Breast epithelium (tissue), 4 donors: ENCODE measurements at regions not wholly inside any gene's neighbourhood (a gene's known extent, or its start where the extent isn't known, plus 50 kb on each side); places are given as distances from the start of the nearest gene placed in this dataset.
"Not testable (repeated sequence)": the region's sequence is repeated elsewhere in the genome, so short reads cannot be mapped to it uniquely, and the experiment has no call there.

Experiments
- DNase-seq, 2 donors: peaks; one replicate each; pipeline ENCODE4 v3.0.0-alpha.2; 2019; ENCODE audit warnings: low spot score in 2 of 2
- H3K27ac ChIP-seq, 2 donors: fragments of 200-600 bp; sonication (generic) in 1 of 2; one replicate each; pipeline ENCODE4 v1.5.1; 2016 to 2019; ENCODE audit warnings: mild to moderate bottlenecking in 1 of 2
- H3K27me3 ChIP-seq, 2 donors: fragments of 200-600 bp; sonication (generic) in 1 of 2; one replicate each; pipeline versions ENCODE4 v1.5.1 to v1.6.0; 2017 to 2019; ENCODE audit warnings: control low read depth in 1 of 2, mild to moderate bottlenecking in 1 of 2
- H3K36me3 ChIP-seq: fragments of 200-600 bp; one replicate; pipeline ENCODE4 v1.5.1; 2019
- H3K4me1 ChIP-seq, 2 donors: fragments of 200-600 bp; sonication (generic); one replicate each; pipeline ENCODE4 v1.5.1; 2016 to 2019; ENCODE audit warnings: control low read depth in 1 of 2
- H3K4me3 ChIP-seq, 3 donors: fragments of 200-600 bp; sonication (generic); 1 replicate in 2 of 3; 2 replicates in 1 of 3; pipeline ENCODE4 v1.5.1; 2016 to 2019; ENCODE audit warnings: mild to moderate bottlenecking in 3 of 3, moderate library complexity in 2 of 3
- H3K9me3 ChIP-seq, 2 donors: fragments of 200-600 bp; sonication (generic) in 1 of 2; one replicate each; pipeline ENCODE4 v1.5.1; 2016 to 2019; ENCODE audit warnings: control low read depth in 1 of 2
- CTCF ChIP-seq, 3 donors: fragments of 450-650 bp; IDR thresholded peaks; one replicate each; pipeline ENCODE4 v1.5.1; 2016 to 2017; ENCODE audit warnings: antibody characterized with exemption in 3 of 3, mild to moderate bottlenecking in 3 of 3, moderate library complexity in 3 of 3
- POLR2A ChIP-seq: fragments of 450-650 bp; IDR thresholded peaks from one replicate; pipeline ENCODE4 v1.6.1; 2016; ENCODE audit warnings: antibody characterized with exemption, mild to moderate bottlenecking, moderate library complexity
- POLR2AphosphoS5 ChIP-seq, 3 donors: sonication (generic); formaldehyde crosslinking; IDR thresholded peaks; one replicate each; pipeline ENCODE4 v1.6.1; 2017; ENCODE audit warnings: antibody characterized with exemption in 3 of 3
- intact Hi-C: fragments of 100-400 bp; cut with DNase I; formaldehyde crosslinking; loops from one replicate; pipeline ENCODE4 v1.15.1; 2023; ENCODE audit warnings: low total_unique reads

GRCh38 chr15:20409247-20409646 lies 132.4 kb downstream of the GOLGA6L6 start:
- Histone ChIP-seq H3K36me3 (no peaks in the 10 kb centered on the region), H3K4me1 (no peaks in the 10 kb centered on the region), H3K9me3 (peaks cover 6 to 38% of the 10 kb centered on the region in 2 donors), H3K27ac (no peak overlapping the region), H3K27me3 (no peaks in the 10 kb centered on the region), H3K4me3 (no peak overlapping the region)
- intact Hi-C loops: no loop called here
- DNase-seq: no peak
- TF ChIP-seq POLR2AphosphoS5 (IDR thresholded peaks at IDR 0.05): no peak
- TF ChIP-seq CTCF (IDR thresholded peaks at IDR 0.05): no peak
- TF ChIP-seq POLR2A: no peak

- Histone ChIP-seq H3K9me3 (peaks cover 6 to 34% of the 10 kb centered on the region in 2 donors), H3K27me3 (no peaks in the 10 kb centered on the region), H3K27ac (no peak overlapping the region), H3K4me3 (no peak overlapping the region), H3K36me3 (no peaks in the 10 kb centered on the region), H3K4me1 (no peaks in the 10 kb centered on the region)
- DNase-seq: no peak
- TF ChIP-seq POLR2A (no peak), POLR2AphosphoS5 (IDR thresholded peaks at IDR 0.05) (no peak), CTCF (IDR thresholded peaks at IDR 0.05) (no peak)
- intact Hi-C loops: no loop called here
Observed at GRCh38 chr15:20407553-20407952, 134.0 kb downstream of the GOLGA6L6 start.

GRCh38 chr15:20404571-20404970 lies 137.0 kb downstream of the GOLGA6L6 start:
- intact Hi-C loops, H3K27me3 ChIP-seq: not testable (repeated sequence)

GRCh38 chr15:20402586-20402985 lies 139.0 kb downstream of the GOLGA6L6 start:
- peaks cover 6 to 48% of the 10 kb centered on the region in 2 donors for H3K9me3 ChIP-seq
- H3K4me3 ChIP-seq, intact Hi-C loops, H3K27ac ChIP-seq, H3K27me3 ChIP-seq, H3K36me3 ChIP-seq, H3K4me1 ChIP-seq, DNase-seq: not testable (repeated sequence)

More at GRCh38 chr15:20404571-20404970, 137.0 kb downstream of the GOLGA6L6 start:
- peaks cover 6 to 45% of the 10 kb centered on the region in 2 donors for H3K9me3 ChIP-seq
- not testable (repeated sequence) for H3K4me1 ChIP-seq, H3K36me3 ChIP-seq, H3K27ac ChIP-seq, H3K4me3 ChIP-seq, DNase-seq

- intact Hi-C loops: not testable (repeated sequence)
Observed at GRCh38 chr15:20401058-20401457, 140.5 kb downstream of the GOLGA6L6 start.

GRCh38 chr15:20398680-20399079 lies 142.9 kb downstream of the GOLGA6L6 start:
- DNase-seq, H3K4me1 ChIP-seq, H3K27me3 ChIP-seq, H3K36me3 ChIP-seq, H3K27ac ChIP-seq, H3K4me3 ChIP-seq, intact Hi-C loops: not testable (repeated sequence)
- peaks cover 0 to 21% of the 10 kb centered on the region in 2 donors for H3K9me3 ChIP-seq

More at GRCh38 chr15:20401058-20401457, 140.5 kb downstream of the GOLGA6L6 start:
- H3K36me3 ChIP-seq, H3K27me3 ChIP-seq, H3K27ac ChIP-seq, H3K4me3 ChIP-seq, DNase-seq, H3K4me1 ChIP-seq: not testable (repeated sequence)
- H3K9me3 ChIP-seq: peaks cover 0 to 38% of the 10 kb centered on the region in 2 donors

GRCh38 chr15:20388161-20388560 lies 153.4 kb downstream of the GOLGA6L6 start:
- H3K4me3 ChIP-seq, DNase-seq, intact Hi-C loops, H3K4me1 ChIP-seq, H3K27me3 ChIP-seq, H3K36me3 ChIP-seq, H3K27ac ChIP-seq: not testable (repeated sequence)
- H3K9me3 ChIP-seq: peaks cover 0 to 53% of the 10 kb centered on the region in 2 donors

- DNase-seq: no peak
- Histone ChIP-seq H3K36me3 (no peaks in the 10 kb centered on the region), H3K27me3 (no peaks in the 10 kb centered on the region), H3K4me1 (no peaks in the 10 kb centered on the region), H3K9me3 (peaks cover 0 to 49% of the 10 kb centered on the region in 2 donors), H3K4me3 (no peak overlapping the region), H3K27ac (no peak overlapping the region)
- TF ChIP-seq POLR2AphosphoS5 (IDR thresholded peaks at IDR 0.05) (no peak), POLR2A (no peak), CTCF (IDR thresholded peaks at IDR 0.05) (no peak)
- intact Hi-C loops: no loop called here
Observed at GRCh38 chr15:20386198-20386597, 155.4 kb downstream of the GOLGA6L6 start.

GRCh38 chr15:20380199-20380598 lies 161.4 kb downstream of the GOLGA6L6 start:
- H3K9me3 ChIP-seq, H3K36me3 ChIP-seq, H3K4me3 ChIP-seq, H3K27me3 ChIP-seq, H3K4me1 ChIP-seq, intact Hi-C loops, DNase-seq, H3K27ac ChIP-seq: not testable (repeated sequence)
